ENCODE measurements at regions not wholly inside any gene's neighbourhood (a gene's known extent, or its start where the extent isn't known, plus 50 kb on each side); places are given as distances from the start of the nearest gene placed in this dataset.

DNA sequence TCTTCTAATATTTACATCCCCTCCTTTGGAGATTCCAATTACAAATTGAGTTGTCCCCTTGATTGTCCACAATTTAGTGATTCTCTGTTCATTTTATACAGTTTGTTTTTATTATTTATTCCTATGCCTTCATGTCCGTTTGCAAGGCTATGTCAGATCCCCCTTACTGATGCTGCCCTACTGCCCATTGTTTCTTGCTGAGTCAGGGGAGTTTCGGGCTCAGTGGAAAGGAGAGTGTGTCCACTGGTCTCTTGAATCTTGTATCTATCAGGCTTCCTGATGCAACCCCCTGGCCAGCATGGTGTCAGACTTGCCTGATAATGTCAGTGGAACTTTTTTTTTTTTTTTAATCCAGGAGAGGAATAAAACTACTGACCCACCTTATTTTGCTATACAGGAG, 384.4 kb downstream of the CDC14C start:
- no peak for TF ChIP-seq CTCF (IDR thresholded peaks at IDR 0.05; ENCODE audit: insufficient read depth, low read depth, low read length, missing control alignments)
- DNase-seq (ENCODE audit: low read depth), result no peak
- no peak overlapping the region for H3K4me3 ChIP-seq (ENCODE audit: low read depth, low read length)

DNA sequence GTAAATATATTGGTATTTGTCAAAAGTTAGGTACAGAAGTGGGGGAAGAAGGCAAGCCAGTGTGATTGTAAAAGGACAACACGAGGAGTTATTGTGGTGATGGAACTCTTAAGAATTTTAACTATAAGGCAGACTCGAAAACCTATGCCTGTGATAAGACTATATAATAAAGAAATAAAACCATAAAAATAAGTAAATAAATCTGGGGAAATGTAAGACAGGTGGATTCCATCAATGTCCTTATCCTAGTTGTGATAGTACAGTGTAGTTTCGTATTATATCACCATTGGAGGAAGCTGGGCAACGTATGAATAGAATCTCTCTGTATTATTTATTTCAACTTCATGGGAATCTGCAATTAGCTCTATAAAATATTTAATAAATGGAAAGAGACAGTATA, 395.7 kb downstream of the CDC14C start:
- no peak overlapping the region for H3K4me3 ChIP-seq (ENCODE audit: low read depth, low read length)
- no peak for TF ChIP-seq CTCF (IDR thresholded peaks at IDR 0.05; ENCODE audit: insufficient read depth, low read depth, low read length, missing control alignments)
- no peak for DNase-seq (ENCODE audit: low read depth)

DNA sequence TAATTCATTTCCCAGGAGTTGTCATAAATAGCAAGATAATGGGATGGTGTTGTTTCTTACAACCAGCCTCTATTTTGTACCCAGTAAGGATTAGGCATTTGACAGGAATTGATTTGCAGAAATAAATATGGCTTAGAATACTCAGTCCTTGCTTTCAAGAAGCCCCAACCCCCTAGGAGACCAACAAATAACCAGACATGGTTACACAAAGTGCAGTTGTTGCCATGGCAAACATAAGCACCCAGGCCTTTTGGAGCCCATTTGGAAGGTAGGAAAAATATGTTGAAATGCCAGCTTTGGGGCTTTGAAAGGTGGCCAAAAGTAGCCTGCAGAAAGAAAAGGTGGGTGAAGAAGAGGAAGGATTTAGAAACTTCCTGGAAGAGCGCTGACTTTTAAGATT, 397.5 kb downstream of the CDC14C start:
- DNase-seq (ENCODE audit: low read depth), result no peak
- no peak overlapping the region for H3K4me3 ChIP-seq (ENCODE audit: low read depth, low read length)
- no peak for TF ChIP-seq CTCF (IDR thresholded peaks at IDR 0.05; ENCODE audit: insufficient read depth, low read depth, low read length, missing control alignments)

DNA sequence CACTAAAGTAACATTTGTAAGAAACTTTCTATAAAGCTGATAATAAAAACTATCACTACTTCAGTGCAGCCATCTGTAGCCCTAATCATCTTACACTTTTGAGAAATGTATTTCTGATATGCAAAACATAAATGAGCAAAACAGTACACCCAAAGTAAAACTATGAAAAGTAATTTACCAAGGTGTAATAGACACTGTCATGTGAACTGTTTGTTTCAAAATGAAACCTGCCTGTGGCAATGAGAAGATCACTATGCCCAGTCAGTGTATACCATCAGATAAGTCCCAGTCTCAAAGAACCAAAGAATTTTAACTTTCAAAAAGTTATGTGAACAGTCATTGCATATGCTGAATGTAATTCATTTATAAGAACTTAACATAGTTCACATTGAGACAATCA, 398.1 kb downstream of the CDC14C start:
- TF ChIP-seq CTCF (IDR thresholded peaks at IDR 0.05; ENCODE audit: insufficient read depth, low read depth, low read length, missing control alignments), result no peak
- DNase-seq (ENCODE audit: low read depth), result peak; percentile 19
- no peak overlapping the region for H3K4me3 ChIP-seq (ENCODE audit: low read depth, low read length)

GRCh38 chr7:49324040-49324439, 399.7 kb downstream of the CDC14C start:
- 0 out of 2 replicates have a peak overlapping the region, but pooled peaks have one; percentile 3 for H3K4me3 ChIP-seq (ENCODE audit: low read depth, low read length)
- DNase-seq (ENCODE audit: low read depth), result peak; percentile 29
- TF ChIP-seq CTCF (IDR thresholded peaks at IDR 0.05; ENCODE audit: insufficient read depth, low read depth, low read length, missing control alignments), result no peak

DNA sequence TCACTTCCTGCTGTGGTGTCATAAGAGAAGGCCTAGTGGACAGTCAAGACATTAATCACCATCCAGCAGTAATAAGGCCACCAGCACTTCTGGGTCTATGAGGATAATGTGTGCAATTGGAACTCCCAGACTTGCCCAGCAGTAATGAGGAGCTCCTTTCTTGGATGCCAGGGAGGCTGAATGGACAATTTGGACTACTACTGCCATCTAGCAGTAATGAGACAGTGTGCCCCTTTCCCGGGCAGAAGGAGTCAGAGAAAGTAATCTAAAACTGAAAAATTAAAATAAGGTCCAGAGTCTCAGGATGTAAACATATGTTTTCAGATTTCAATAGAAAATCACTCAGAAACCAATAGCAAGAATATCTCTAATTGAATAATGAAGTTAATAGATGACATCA, 400.4 kb downstream of the CDC14C start:
- no peak overlapping the region for H3K4me3 ChIP-seq (ENCODE audit: low read depth, low read length)
- no peak for TF ChIP-seq CTCF (IDR thresholded peaks at IDR 0.05; ENCODE audit: insufficient read depth, low read depth, low read length, missing control alignments)
- DNase-seq (ENCODE audit: low read depth), result no peak

- no peak overlapping the region for H3K4me3 ChIP-seq (ENCODE audit: low read depth, low read length)
- TF ChIP-seq CTCF (IDR thresholded peaks at IDR 0.05; ENCODE audit: insufficient read depth, low read depth, low read length, missing control alignments), result no peak
- no peak for DNase-seq (ENCODE audit: low read depth)
Observed at GRCh38 chr7:49325571-49325970, 401.2 kb downstream of the CDC14C start.

All from GM12865 (cell line).